ENCODE measurements at regions not wholly inside any gene's neighbourhood (a gene's known extent, or its start where the extent isn't known, plus 50 kb on each side); places are given as distances from the start of the nearest gene placed in this dataset.

- Mint-ChIP-seq H3K4me3 (no peak overlapping the region), H3K9me3 (ENCODE audit: insufficient read depth) (no peaks in the 10 kb centered on the region), H3K27ac (no peak overlapping the region), H3K4me1 (no peaks in the 10 kb centered on the region), H3K27me3 (peaks cover 58% of the 10 kb centered on the region)
- Histone ChIP-seq H3K27ac (ENCODE audit: low read length in 2 of 2) (no peak overlapping the region), H3K9ac (ENCODE audit: low read length) (no peak overlapping the region), H3K4me1 (ENCODE audit: control insufficient read depth in 2 of 2, insufficient read depth in 2 of 2, low read length in 2 of 2) (no peaks in the 10 kb centered on the region), H3K36me3 (replicated peaks in 1 of 2; ENCODE audit: control extremely low read depth in 1 of 2, control insufficient read depth in 1 of 2, extremely low read depth in 1 of 2, insufficient read depth in 2 of 2, low read length in 1 of 2) (no peaks in the 10 kb centered on the region), H3K79me2 (ENCODE audit: control insufficient read depth, insufficient read depth, low read length) (no peaks in the 10 kb centered on the region), H2AFZ (ENCODE audit: insufficient read depth, low read depth, low read length, poor library complexity, severe bottlenecking) (no peak overlapping the region), H4K20me1 (ENCODE audit: control insufficient read depth, insufficient read depth, low read length, poor library complexity, severe bottlenecking) (no peaks in the 10 kb centered on the region), H3K4me2 (replicated peaks; ENCODE audit: low read depth, low read length, poor library complexity, severe bottlenecking) (no peak overlapping the region), H3K4me3 (ENCODE audit: control extremely low read depth in 1 of 5, extremely low read depth in 1 of 5, insufficient read depth in 1 of 5, low read depth in 2 of 5, low read length in 4 of 5) (no peak overlapping the region), H3K9me3 (ENCODE audit: control extremely low read depth in 1 of 3, control insufficient read depth in 2 of 3, insufficient read depth in 1 of 3, low read length in 2 of 3) (peaks cover 0 to 1% (median 0%) of the 10 kb centered on the region in 3 donors), H3K27me3 (replicated peaks in 1 of 4; ENCODE audit: control extremely low read depth in 1 of 4, control insufficient read depth in 3 of 4, insufficient read depth in 4 of 4, low read length in 3 of 4) (peaks cover 0 to 9% (median 0%) of the 10 kb centered on the region in 4 experiments)
- ATAC-seq (ENCODE audit: low read depth) = no peak
- no peak for DNase-seq
- POLR2A ChIA-PET = no interaction called here
- intact Hi-C loops (cut with micrococcal nuclease) = no loop called here
- TF ChIP-seq CTCF (IDR thresholded peaks at IDR 0.05) (no peak), EZH2 (IDR thresholded peaks at IDR 0.05; ENCODE audit: borderline replicate concordance, insufficient read depth, low read depth, low read length, poor library complexity, severe bottlenecking) (no peak)
- CTCF ChIA-PET = no interaction called here
- WGBS (ENCODE audit: insufficient coverage) = 69% methylated on average over 4 of the region's 7 CpGs
Measured at GRCh38 chr10:78115135-78115853, 81.6 kb downstream of the RPS24 start.

- H3K79me2 ChIP-seq (ENCODE audit: control insufficient read depth, insufficient read depth, low read length) = no peaks in the 10 kb centered on the region
- H4K20me1 ChIP-seq (ENCODE audit: control insufficient read depth, insufficient read depth, low read length, poor library complexity, severe bottlenecking) = no peaks in the 10 kb centered on the region
- no peaks in the 10 kb centered on the region for H3K36me3 ChIP-seq (replicated peaks in 1 of 2; ENCODE audit: control extremely low read depth in 1 of 2, control insufficient read depth in 1 of 2, extremely low read depth in 1 of 2, insufficient read depth in 2 of 2, low read length in 1 of 2)
- peaks cover 0 to 9% (median 0%) of the 10 kb centered on the region in 4 experiments for H3K27me3 ChIP-seq (replicated peaks in 1 of 4; ENCODE audit: control extremely low read depth in 1 of 4, control insufficient read depth in 3 of 4, insufficient read depth in 4 of 4, low read length in 3 of 4)
- no peaks in the 10 kb centered on the region for H3K4me1 ChIP-seq (ENCODE audit: control insufficient read depth in 2 of 2, insufficient read depth in 2 of 2, low read length in 2 of 2)
- Mint-ChIP-seq H3K27ac (no peak overlapping the region), H3K27me3 (peaks cover 59% of the 10 kb centered on the region), H3K9me3 (ENCODE audit: insufficient read depth) (no peaks in the 10 kb centered on the region), H3K4me1 (no peaks in the 10 kb centered on the region), H3K4me3 (no peak overlapping the region)
- no peak overlapping the region for H3K27ac ChIP-seq (ENCODE audit: low read length in 2 of 2)
- no peak overlapping the region for H3K9ac ChIP-seq (ENCODE audit: low read length)
- DNase-seq (no peak), ATAC-seq (ENCODE audit: low read depth) (no peak)
- WGBS (ENCODE audit: insufficient coverage) = 92% methylated on average over 2 of the region's 4 CpGs
- no peaks in the 10 kb centered on the region for H3K9me3 ChIP-seq (ENCODE audit: control extremely low read depth in 1 of 3, control insufficient read depth in 2 of 3, insufficient read depth in 1 of 3, low read length in 2 of 3)
- ChIA-PET POLR2A (no interaction called here), CTCF (no interaction called here)
- intact Hi-C loops (cut with micrococcal nuclease) = no loop called here
- no peak overlapping the region for H3K4me2 ChIP-seq (replicated peaks; ENCODE audit: low read depth, low read length, poor library complexity, severe bottlenecking)
- H2AFZ ChIP-seq (ENCODE audit: insufficient read depth, low read depth, low read length, poor library complexity, severe bottlenecking) = no peak overlapping the region
- TF ChIP-seq CTCF (IDR thresholded peaks at IDR 0.05) (no peak), EZH2 (IDR thresholded peaks at IDR 0.05; ENCODE audit: borderline replicate concordance, insufficient read depth, low read depth, low read length, poor library complexity, severe bottlenecking) (no peak)
- H3K4me3 ChIP-seq (ENCODE audit: control extremely low read depth in 1 of 5, extremely low read depth in 1 of 5, insufficient read depth in 1 of 5, low read depth in 2 of 5, low read length in 4 of 5) = no peak overlapping the region
Measured at GRCh38 chr10:78116361-78116760, 82.7 kb downstream of the RPS24 start.
